ENCODE measurements at regions not wholly inside any gene's neighbourhood (a gene's known extent, or its start where the extent isn't known, plus 50 kb on each side); places are given as distances from the start of the nearest gene placed in this dataset.

GRCh38 chr3:166844329-166844728 is 535.8 kb downstream of the ZBBX start:
- Histone ChIP-seq H2BK20ac (ENCODE audit: low read depth, low read length) (no peak overlapping the region), H2AK5ac (ENCODE audit: low read depth, low read length) (no peak overlapping the region), H3K4me1 (ENCODE audit: control insufficient read depth, insufficient read depth, low read length) (no peaks in the 10 kb centered on the region), H4K20me1 (ENCODE audit: insufficient read depth, low read length) (no peaks in the 10 kb centered on the region), H3K9me3 (ENCODE audit: control insufficient read depth, insufficient read depth, low read length) (peaks cover 8% of the 10 kb centered on the region), H3K27me3 (ENCODE audit: control insufficient read depth, insufficient read depth, low read length) (no peaks in the 10 kb centered on the region), H2AFZ (replicated peaks; ENCODE audit: low read length, poor library complexity) (no peak overlapping the region), H3K18ac (ENCODE audit: low read depth, low read length) (no peak overlapping the region), H3K9me1 (ENCODE audit: insufficient read depth, low read length) (no peaks in the 10 kb centered on the region), H3K23ac (ENCODE audit: low read depth, low read length) (no peak overlapping the region), H2BK5ac (ENCODE audit: low read depth, low read length, poor library complexity, severe bottlenecking) (no peak overlapping the region), H3K79me1 (ENCODE audit: low read depth in 1 of 2, low read length in 2 of 2) (no peaks in the 10 kb centered on the region), H3K9ac (ENCODE audit: low read depth, low read length) (no peak overlapping the region), H4K5ac (ENCODE audit: low read depth, low read length) (no peak overlapping the region), H3K4me3 (ENCODE audit: insufficient read depth, low read depth, low read length) (no peak overlapping the region), H2AK9ac (replicated peaks; ENCODE audit: low read depth, low read length, poor library complexity) (no peak overlapping the region), H2BK120ac (ENCODE audit: low read depth, low read length) (no peak overlapping the region), H3K4me2 (ENCODE audit: low read depth, low read length) (no peak overlapping the region), H3K36me3 (ENCODE audit: control insufficient read depth, insufficient read depth, low read length) (no peaks in the 10 kb centered on the region), H3K14ac (replicated peaks; ENCODE audit: low read depth, low read length) (no peak overlapping the region), H3K56ac (ENCODE audit: extremely low read depth, insufficient read depth, low read length) (no peak overlapping the region), H3K4ac (ENCODE audit: low read depth, low read length) (no peak overlapping the region), H3K27ac (ENCODE audit: insufficient read depth, low read length) (no peak overlapping the region), H4K91ac (ENCODE audit: insufficient read depth, low read depth, low read length) (no peak overlapping the region), H2BK15ac (ENCODE audit: low read depth, low read length) (no peak overlapping the region), H4K8ac (ENCODE audit: low read depth in 2 of 2, low read length in 2 of 2) (no peak overlapping the region)
- TF ChIP-seq RAD21 (IDR thresholded peaks at IDR 0.05; ENCODE audit: low read length): no peak
- no peak for TF ChIP-seq CHD1 (IDR thresholded peaks at IDR 0.05; ENCODE audit: low read depth, low read length)
- TF ChIP-seq POLR2A (IDR thresholded peaks at IDR 0.05; ENCODE audit: low read depth, low read length): no peak
- no peak for TF ChIP-seq MAZ (IDR thresholded peaks at IDR 0.05; ENCODE audit: borderline replicate concordance, low read depth, low read length)
- TF ChIP-seq MXI1 (IDR thresholded peaks at IDR 0.05; ENCODE audit: borderline replicate concordance, low read depth, low read length): no peak
- TF ChIP-seq USF2 (IDR thresholded peaks at IDR 0.05; ENCODE audit: low read depth, low read length): no peak
- TF ChIP-seq CTCF (conservative IDR thresholded peaks at IDR 0.05; ENCODE audit: low read depth, low read length): no peak
- TF ChIP-seq CEBPB (IDR thresholded peaks at IDR 0.05; ENCODE audit: low read depth, low read length): no peak
- TF ChIP-seq SMC3 (IDR thresholded peaks at IDR 0.05; ENCODE audit: low read depth, low read length): no peak
- dilution Hi-C loops (cut with HindIII; ENCODE audit: low sequenced_read_pairs, unreplicated experiment) (no loop called here), intact Hi-C loops (cut with micrococcal nuclease) (no loop called here), in situ Hi-C loops (cut with MboI; ENCODE audit: low sequenced_read_pairs) (no loop called here)
- ChIA-PET CTCF (no interaction called here), POLR2A (ENCODE audit: unreplicated experiment) (no interaction called here)
- no TSS peak for BruUV-seq (replicated peaks)
- no peak for DNase-seq
- no peak for ATAC-seq (ENCODE audit: low read depth)

Data from IMR-90 (cell line).